NCI-H345 treated with DMSO at 0.1 percent for 48 hours (cell line): ENCODE measurements at regions not wholly inside any gene's neighbourhood (a gene's known extent, or its start where the extent isn't known, plus 50 kb on each side); places are given as distances from the start of the nearest gene placed in this dataset.
"Not testable (repeated sequence)": the region's sequence is repeated elsewhere in the genome, so short reads cannot be mapped to it uniquely, and the experiment has no call there.

Experiments used
- DNase-seq: peaks from one replicate; lab custom pipeline; 2025; ENCODE audit not compliant: unreplicated experiment; lab: John Stamatoyannopoulos, UW

DNA sequence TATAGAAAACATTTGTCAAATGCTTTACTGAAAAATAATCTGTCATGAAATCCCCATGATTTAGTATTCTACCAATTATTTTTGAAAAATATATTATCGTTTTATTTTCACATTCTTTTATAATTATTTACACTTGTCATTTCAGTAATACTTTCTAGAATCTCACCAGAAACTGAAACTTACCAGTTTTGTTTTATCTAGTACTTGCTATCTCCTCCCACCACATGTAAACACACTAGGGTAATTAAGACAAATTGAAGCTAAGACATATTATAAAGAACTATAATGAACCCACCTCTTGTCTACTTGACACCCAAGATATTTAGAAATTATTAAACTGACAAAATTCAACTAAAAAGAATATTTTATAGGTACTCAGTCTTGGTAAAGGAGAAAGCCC lies 51.5 kb upstream of the GRM3 start:
- no peak for DNase-seq

- DNase-seq, result no peak
Measured at GRCh38 chr7:86574006-86574405, 69.7 kb upstream of the GRM3 start.

DNA sequence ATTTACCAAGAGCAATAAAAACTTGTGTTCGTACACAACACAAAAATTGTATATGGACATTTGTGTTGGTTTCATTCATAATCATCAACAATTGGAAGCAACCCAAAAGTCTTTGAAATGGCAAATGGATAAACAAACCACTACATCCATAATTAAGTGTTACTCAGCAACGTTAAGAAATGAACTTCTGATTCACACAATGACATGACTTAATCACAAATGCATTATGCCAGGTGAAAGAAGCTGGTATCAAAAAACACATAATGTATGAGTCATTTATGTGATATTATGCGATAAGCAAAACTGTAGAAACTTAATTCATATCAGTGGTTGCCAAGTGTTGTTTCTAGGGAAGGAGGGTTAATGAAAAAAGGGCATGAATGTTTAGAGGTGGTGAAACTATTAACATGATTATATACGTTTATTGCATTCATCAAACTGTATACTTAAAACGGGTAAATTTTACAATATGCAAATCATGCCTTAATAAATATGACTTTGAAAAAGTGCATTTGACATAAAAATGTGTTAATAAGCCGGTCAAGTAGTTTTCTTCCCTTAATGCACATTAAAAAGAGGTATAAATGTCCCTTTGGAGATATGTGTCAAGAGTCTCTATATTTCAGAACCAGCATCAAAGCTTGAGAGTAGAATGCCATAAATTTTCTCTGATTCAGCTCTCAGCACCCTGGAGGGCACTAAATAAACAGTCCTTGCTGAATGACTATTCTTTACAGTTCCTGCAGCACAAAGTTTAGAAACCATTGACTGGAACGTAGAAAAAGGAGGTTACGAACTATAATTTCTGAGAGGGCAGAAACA lies 84.8 kb upstream of the GRM3 start:
- DNase-seq, result no peak

DNA sequence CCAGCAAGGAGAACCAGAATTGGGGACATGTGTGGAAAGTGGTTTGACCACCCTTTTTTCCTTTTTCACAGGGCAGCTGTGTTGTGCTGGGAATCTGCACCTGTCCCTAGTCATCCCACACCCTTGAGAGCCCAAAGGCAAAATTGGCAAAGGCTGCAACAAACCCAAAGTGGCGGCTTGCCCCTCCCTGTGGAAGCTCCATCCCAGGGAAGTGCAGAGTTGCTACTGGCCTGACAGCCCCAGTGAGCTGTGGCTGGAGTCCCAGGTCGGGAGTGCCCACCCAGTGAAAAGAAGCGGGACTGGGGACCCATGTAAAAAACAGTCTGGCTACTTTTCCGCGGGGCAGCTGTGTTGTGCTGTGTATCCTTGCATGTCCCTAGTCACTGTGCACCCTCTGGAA lies 109.1 kb upstream of the GRM3 start:
- no peak for DNase-seq

- DNase-seq, result no peak
Measured at GRCh38 chr7:86504229-86504628, 139.5 kb upstream of the GRM3 start.

GRCh38 chr7:86499986-86500385 lies 143.7 kb upstream of the GRM3 start:
- no peak for DNase-seq

DNA sequence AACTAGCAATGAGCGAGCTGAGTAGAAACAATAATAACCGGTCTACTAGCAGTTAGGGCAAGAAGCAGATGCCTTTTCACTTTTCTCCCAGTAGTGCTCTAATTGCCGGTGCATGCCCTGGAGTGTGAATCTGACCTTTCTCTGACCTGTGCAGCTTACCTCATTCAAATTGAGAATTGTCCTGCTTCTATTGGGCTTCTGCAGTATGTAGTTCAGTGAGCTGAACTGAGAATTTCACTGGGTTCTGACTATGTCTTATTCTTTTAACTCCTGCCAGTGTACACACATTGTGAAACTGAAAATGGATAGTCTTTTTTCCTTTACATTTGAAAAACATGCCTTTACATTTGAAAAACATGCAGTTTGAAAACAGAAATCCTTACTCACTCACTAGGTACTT lies 157.9 kb upstream of the GRM3 start:
- DNase-seq, result no peak

DNA sequence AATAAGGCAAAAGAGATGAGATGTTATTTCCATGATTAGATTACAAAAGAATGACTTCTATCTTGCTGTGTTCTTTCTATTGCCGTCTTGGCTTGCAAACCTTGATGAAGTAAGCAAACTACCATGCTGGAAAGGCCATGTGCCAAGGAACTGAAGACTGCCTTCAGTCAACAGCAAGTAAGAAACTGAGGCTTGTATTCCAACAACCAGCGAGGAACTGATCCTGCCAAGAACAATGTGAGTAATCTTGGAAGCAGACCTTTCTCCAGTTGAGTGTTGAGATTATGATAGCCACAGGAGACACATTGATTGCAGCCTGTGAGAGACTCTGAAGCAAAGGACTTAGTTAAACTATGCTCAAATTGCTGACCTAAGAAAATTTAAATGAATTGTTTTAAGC lies 164.6 kb upstream of the GRM3 start:
- DNase-seq, result no peak

GRCh38 chr7:86477343-86477935 lies 166.3 kb upstream of the GRM3 start:
- DNase-seq, result no peak

DNA sequence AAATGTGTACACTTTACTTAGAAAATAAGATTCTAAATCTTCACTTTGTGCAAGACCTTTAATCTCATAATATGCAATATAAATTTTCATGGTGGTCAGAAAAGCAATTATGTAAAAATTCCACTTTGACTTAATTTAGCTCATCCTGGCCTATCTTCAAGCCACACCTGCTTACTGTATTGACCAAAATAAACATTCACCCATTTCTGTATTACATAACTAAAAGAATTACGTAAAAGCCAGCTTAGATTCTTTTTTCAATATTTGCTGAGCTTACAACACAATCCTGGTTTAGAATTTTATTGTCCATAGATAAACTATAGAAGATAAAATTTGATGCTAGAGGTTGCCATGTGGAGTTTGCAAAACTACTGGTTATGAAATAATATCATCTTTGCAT lies 172.9 kb upstream of the GRM3 start:
- no peak for DNase-seq

DNA sequence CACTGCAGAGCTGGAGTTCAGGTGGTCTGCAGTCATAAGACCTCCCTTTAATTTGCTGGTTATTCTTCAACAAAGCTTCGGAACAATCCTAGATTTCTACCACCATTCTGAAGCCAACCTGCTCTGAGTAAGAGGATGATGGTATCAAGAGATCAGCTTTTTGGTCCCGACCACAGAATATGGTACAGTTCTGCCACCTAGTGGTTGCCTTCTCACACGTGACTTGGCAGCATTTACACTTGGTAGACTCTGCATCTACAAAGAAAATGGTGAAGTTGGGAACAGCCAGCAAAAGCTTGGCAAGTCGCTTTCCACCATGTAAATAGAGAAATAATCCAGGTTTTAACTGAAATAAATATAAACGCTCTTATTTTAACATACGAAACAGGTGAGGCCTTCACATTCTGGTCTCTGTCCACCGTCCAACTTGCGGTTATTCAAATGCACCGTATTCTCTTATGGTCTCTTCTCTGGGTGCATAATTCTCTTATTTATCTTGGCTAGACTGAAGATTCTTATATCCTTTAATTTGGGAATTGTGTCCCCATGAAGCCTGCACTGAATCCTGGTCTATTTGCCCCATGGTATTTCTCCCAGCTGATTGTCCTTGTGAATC lies 173.9 kb upstream of the GRM3 start:
- DNase-seq, result peak; percentile 63

- no peak for DNase-seq
Measured at GRCh38 chr7:86454753-86455152, 189.0 kb upstream of the GRM3 start.

- DNase-seq, result no peak
Measured at GRCh38 chr7:86453454-86453853, 190.3 kb upstream of the GRM3 start.

- DNase-seq, result no peak
Measured at GRCh38 chr7:86448856-86449255, 194.9 kb upstream of the GRM3 start.

- DNase-seq, result no peak
Measured at GRCh38 chr7:86445285-86445684, 198.4 kb upstream of the GRM3 start.

GRCh38 chr7:86444245-86444644 lies 199.5 kb upstream of the GRM3 start:
- DNase-seq, result no peak

GRCh38 chr7:86440420-86440819 lies 203.3 kb upstream of the GRM3 start:
- not testable (repeated sequence) for DNase-seq

DNA sequence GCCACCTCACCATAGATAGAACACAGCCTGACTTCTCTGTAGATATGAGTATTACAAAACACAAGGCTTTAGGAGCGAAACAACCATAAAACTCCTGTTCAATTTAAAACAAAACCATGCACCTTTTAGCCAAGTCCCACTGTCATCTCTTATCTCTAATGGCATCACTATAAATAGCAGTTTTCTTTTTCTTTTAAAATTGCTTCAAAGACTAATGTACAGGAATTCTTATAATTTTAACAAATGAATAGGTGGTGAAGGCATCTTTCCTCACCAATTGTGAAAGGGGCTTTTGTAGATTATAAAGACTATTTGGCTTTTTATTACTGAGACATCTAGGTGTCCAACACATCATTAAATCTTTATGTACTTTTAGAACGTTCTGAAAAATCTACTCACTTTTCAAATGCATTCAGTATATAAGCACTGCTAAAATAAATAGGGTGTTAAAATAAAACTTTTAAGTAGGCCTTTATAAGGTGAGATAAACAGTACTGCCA lies 205.7 kb upstream of the GRM3 start:
- DNase-seq, result no peak

DNA sequence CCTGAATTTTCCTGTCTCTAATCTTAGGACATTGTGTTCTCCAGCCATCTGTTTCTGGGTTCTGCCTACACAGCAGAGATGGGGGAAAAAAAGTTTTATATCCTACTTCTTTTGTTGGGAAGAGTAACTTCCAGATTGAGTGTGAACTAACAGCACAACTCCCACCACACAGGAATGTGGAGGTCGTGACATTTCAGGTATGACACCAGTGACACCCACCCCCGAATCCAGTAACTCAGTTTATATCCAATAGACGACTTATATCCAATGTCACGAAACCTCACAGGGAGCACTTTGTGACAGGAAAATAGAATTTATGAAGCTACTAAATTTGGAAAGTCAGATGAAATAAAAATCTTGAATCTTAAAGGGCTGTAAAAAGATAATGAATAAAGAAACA lies 211.9 kb upstream of the GRM3 start:
- no peak for DNase-seq

DNA sequence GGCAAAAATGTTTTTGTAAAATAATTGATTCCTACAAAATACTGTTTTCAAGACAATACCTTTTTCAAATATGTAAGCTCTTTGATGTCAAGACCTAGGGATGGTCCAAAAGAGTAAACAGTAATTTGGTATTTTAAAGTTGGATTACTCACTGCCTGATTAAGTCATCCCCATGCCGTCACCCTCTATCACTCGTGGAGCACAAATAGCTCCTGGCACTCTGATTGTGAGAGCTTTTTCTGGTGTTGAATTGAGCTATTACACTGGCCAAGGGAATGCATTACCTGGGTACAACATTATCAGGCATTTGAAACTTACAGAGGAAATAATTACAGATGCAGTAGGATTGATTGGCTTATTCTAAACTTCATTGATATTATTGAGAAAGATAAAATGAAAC lies 231.9 kb upstream of the GRM3 start:
- DNase-seq, result no peak

- DNase-seq, result no peak
Measured at GRCh38 chr7:86407291-86407690, 236.4 kb upstream of the GRM3 start.

- DNase-seq, result no peak
Measured at GRCh38 chr7:86391813-86392212, 251.9 kb upstream of the GRM3 start.
